Peyer's patch (tissue), 4 donors: ENCODE measurements at regions not wholly inside any gene's neighbourhood (a gene's known extent, or its start where the extent isn't known, plus 50 kb on each side); places are given as distances from the start of the nearest gene placed in this dataset.

Experiments used
- DNase-seq, 3 donors: peaks; one replicate each; pipeline ENCODE4 v3.0.0-alpha.2; 2017 to 2019
- H3K27ac ChIP-seq, 4 donors: fragments of 200-600 bp; sonication (generic); one replicate each; pipeline ENCODE4 v1.5.1; 2016 to 2019
- H3K27me3 ChIP-seq, 2 donors: fragments of 200-600 bp; sonication (generic); one replicate each; pipeline ENCODE4 v1.5.1; 2019
- H3K36me3 ChIP-seq, 3 donors: fragments of 200-600 bp; sonication (generic); one replicate each; pipeline ENCODE4 v1.5.1; 2016 to 2019
- H3K4me1 ChIP-seq, 4 donors: fragments of 200-600 bp; sonication (generic); one replicate each; pipeline ENCODE4 v1.5.1; 2016 to 2019
- H3K4me3 ChIP-seq, 4 donors: fragments of 200-600 bp; sonication (generic); 1 replicate in 3 of 4; 2 replicates in 1 of 4; pipeline ENCODE4 v1.5.1; 2016 to 2019; ENCODE audit warnings: mild to moderate bottlenecking in 1 of 4
- H3K9me3 ChIP-seq, 4 donors: fragments of 200-600 bp; sonication (generic); one replicate each; pipeline ENCODE4 v1.5.1; 2016 to 2019; ENCODE audit warnings: mild to moderate bottlenecking in 1 of 4
- POLR2A ChIP-seq, 2 donors: fragments of 450-650 bp; IDR thresholded peaks; one replicate each; pipeline ENCODE4 v1.5.1; 2017; ENCODE audit warnings: antibody characterized with exemption in 2 of 2, mild to moderate bottlenecking in 2 of 2, moderate library complexity in 2 of 2
- TF ChIP-seq, protein P1 (sequence below), 6 experiments: fragments of 450-650 bp in 4 of 6; fragments of 200-600 bp in 2 of 6; sonication (generic) in 1 of 6; IDR thresholded peaks; one replicate each; pipeline ENCODE4 v1.5.1; 2017 to 2019; ENCODE audit warnings: antibody characterized with exemption in 6 of 6, mild to moderate bottlenecking in 3 of 6, moderate library complexity in 1 of 6

- no peak for TF ChIP-seq POLR2A (IDR thresholded peaks at IDR 0.05)
- TF ChIP-seq, protein P1, sequence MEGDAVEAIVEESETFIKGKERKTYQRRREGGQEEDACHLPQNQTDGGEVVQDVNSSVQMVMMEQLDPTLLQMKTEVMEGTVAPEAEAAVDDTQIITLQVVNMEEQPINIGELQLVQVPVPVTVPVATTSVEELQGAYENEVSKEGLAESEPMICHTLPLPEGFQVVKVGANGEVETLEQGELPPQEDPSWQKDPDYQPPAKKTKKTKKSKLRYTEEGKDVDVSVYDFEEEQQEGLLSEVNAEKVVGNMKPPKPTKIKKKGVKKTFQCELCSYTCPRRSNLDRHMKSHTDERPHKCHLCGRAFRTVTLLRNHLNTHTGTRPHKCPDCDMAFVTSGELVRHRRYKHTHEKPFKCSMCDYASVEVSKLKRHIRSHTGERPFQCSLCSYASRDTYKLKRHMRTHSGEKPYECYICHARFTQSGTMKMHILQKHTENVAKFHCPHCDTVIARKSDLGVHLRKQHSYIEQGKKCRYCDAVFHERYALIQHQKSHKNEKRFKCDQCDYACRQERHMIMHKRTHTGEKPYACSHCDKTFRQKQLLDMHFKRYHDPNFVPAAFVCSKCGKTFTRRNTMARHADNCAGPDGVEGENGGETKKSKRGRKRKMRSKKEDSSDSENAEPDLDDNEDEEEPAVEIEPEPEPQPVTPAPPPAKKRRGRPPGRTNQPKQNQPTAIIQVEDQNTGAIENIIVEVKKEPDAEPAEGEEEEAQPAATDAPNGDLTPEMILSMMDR (IDR thresholded peaks at IDR 0.05): no peak
- no peak for DNase-seq
- Histone ChIP-seq H3K4me3 (no peak overlapping the region), H3K9me3 (peaks cover 0 to 2% (median 0%) of the 10 kb centered on the region in 4 donors), H3K4me1 (no peaks in the 10 kb centered on the region), H3K27me3 (no peaks in the 10 kb centered on the region), H3K27ac (no peak overlapping the region), H3K36me3 (no peaks in the 10 kb centered on the region)
These were observed 515.7 kb upstream of the TLE4 start for GRCh38 chr9:79056041-79056440.

GRCh38 chr9:79057576-79057975, 514.2 kb upstream of the TLE4 start:
- no peaks in the 10 kb centered on the region for H3K27me3 ChIP-seq
- no peak for TF ChIP-seq POLR2A (IDR thresholded peaks at IDR 0.05)
- TF ChIP-seq, protein P1 (IDR thresholded peaks at IDR 0.05): no peak
- no peaks in the 10 kb centered on the region for H3K4me1 ChIP-seq
- no peaks in the 10 kb centered on the region for H3K36me3 ChIP-seq
- H3K27ac ChIP-seq: no peak overlapping the region
- peaks cover 0 to 2% (median 0%) of the 10 kb centered on the region in 4 donors for H3K9me3 ChIP-seq
- DNase-seq: no peak
- no peak overlapping the region for H3K4me3 ChIP-seq

GRCh38 chr9:79060766-79061165, 511.0 kb upstream of the TLE4 start:
- TF ChIP-seq, protein P1 (IDR thresholded peaks at IDR 0.05): no peak
- TF ChIP-seq POLR2A (IDR thresholded peaks at IDR 0.05): no peak
- Histone ChIP-seq H3K4me1 (no peaks in the 10 kb centered on the region), H3K36me3 (no peaks in the 10 kb centered on the region), H3K27me3 (no peaks in the 10 kb centered on the region), H3K4me3 (no peak overlapping the region), H3K9me3 (peaks cover 0 to 2% (median 0%) of the 10 kb centered on the region in 4 donors), H3K27ac (no peak overlapping the region)
- DNase-seq: no peak

DNA sequence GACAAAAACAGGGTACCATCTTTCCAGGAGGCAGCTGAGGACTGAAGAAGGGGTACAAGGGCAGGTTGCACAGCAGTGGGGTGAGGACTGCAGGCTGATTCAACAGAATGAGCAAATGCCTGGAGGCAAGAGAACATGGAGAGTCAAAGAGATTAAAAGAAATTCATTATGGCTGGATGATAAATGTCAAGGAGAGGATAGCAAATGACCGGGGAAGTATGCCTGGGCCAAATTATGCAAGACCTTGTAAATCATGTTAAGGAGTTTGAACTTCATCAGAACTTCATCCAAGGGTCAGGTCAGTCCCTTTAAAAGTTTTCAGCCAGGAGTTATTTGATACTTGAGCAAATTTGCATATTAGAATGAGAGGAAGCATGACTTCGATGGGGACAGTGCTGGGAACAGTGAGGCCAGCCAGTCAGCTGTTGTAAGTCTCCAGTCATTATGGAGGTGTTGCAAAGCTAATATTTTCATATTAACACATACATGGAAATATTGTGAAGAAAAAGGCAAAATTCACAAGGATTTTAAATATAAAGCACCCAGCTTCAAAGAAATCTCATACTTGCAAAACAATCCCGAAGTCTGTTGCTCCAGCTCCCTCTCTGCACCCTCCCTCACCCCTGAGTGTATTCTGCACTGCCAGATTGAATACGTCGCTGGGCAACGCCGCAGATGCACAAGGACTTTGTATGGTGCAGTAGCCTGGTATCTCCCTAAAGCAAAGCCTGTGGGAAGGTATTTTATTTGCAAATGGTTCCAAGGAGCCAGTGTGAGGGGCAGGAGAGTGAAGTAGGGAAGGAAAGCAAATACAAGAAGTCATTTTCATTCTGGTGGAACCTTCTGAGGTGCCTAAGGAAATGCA, 509.8 kb upstream of the TLE4 start:
- no peak overlapping the region for H3K4me3 ChIP-seq
- no peaks in the 10 kb centered on the region for H3K4me1 ChIP-seq
- H3K9me3 ChIP-seq: no peaks in the 10 kb centered on the region
- no peaks in the 10 kb centered on the region for H3K27me3 ChIP-seq
- H3K27ac ChIP-seq: no peak overlapping the region
- no peak for TF ChIP-seq POLR2A (IDR thresholded peaks at IDR 0.05)
- TF ChIP-seq, protein P1 (IDR thresholded peaks at IDR 0.05): no peak
- H3K36me3 ChIP-seq: no peaks in the 10 kb centered on the region
- DNase-seq: no peak

GRCh38 chr9:79073201-79073600, 498.6 kb upstream of the TLE4 start:
- Histone ChIP-seq H3K4me1 (no peaks in the 10 kb centered on the region), H3K4me3 (no peak overlapping the region), H3K27ac (no peak overlapping the region), H3K27me3 (no peaks in the 10 kb centered on the region), H3K36me3 (no peaks in the 10 kb centered on the region), H3K9me3 (no peaks in the 10 kb centered on the region)
- TF ChIP-seq, protein P1 (IDR thresholded peaks at IDR 0.05): no peak
- TF ChIP-seq POLR2A (IDR thresholded peaks at IDR 0.05): no peak
- no peak for DNase-seq
